IPS DF 6.9 (cell line): ENCODE measurements at regions not wholly inside any gene's neighbourhood (a gene's known extent, or its start where the extent isn't known, plus 50 kb on each side); places are given as distances from the start of the nearest gene placed in this dataset.

Experiments used
- DNase-seq: peaks from one replicate; pipeline ENCODE4 v3.0.0-alpha.2; 2013; ENCODE audit warnings: low read depth, low spot score
- H3K27ac ChIP-seq: one replicate; pipeline ENCODE4 v1.5.1; 2013; ENCODE audit warnings: low read length, control low read depth
- H3K27me3 ChIP-seq: 2 replicates; pipeline ENCODE4 v1.6.1; 2013; ENCODE audit warnings: mild to moderate bottlenecking, low read length; ENCODE audit not compliant: control insufficient read depth, insufficient read depth
- H3K36me3 ChIP-seq: 2 replicates; pipeline ENCODE4 v1.6.1; 2013; ENCODE audit warnings: low read length; ENCODE audit not compliant: control insufficient read depth, insufficient read depth
- H3K4me1 ChIP-seq: 2 replicates; pipeline ENCODE4 v1.6.1; 2013; ENCODE audit warnings: low read length; ENCODE audit not compliant: control insufficient read depth, insufficient read depth
- H3K4me3 ChIP-seq: 2 replicates; pipeline ENCODE4 v1.5.1; 2013; ENCODE audit warnings: mild to moderate bottlenecking, low read length
- H3K9me3 ChIP-seq: 2 replicates; pipeline ENCODE4 v1.6.1; 2013; ENCODE audit warnings: low read length, inconsistent platforms; ENCODE audit not compliant: control insufficient read depth, insufficient read depth
- WGBS: extraction: QIAGEN DNeasy Blood & Tissue Kit; methylation state at CpG from one replicate; pipeline ENCODE4 v1.1.7; 2013; ENCODE audit warnings: mixed read lengths, missing lambda C conversion rate; ENCODE audit not compliant: insufficient read length, insufficient coverage; 5-methylcytosine and 5-hydroxymethylcytosine counted together

DNA sequence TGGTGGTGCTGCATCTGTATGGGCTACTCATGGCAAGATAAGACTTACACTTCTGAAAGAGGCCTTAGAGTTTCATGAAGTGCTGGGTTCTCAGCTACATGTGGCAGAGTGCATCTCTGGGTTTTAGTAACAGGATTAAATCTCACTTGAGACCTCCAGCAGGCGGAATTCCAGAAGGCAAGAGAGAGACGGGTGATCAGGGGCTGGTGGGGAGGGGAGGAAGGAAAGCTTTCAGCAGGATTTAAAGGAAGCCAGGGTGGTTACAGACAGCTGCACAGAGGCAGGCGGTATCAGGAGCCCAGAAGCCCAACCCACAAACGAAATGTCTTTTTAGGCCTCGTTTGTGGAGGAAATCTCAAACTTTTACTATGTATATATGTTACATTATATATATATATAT lies 56.2 kb upstream of the CD82 start:
- H3K4me1 ChIP-seq = no peaks in the 10 kb centered on the region
- H3K9me3 ChIP-seq = no peaks in the 10 kb centered on the region
- H3K4me3 ChIP-seq = no peak overlapping the region
- no peaks in the 10 kb centered on the region for H3K36me3 ChIP-seq
- WGBS = no CpG with 5 or more reads among the region's 5 CpGs
- H3K27ac ChIP-seq = no peak overlapping the region
- no peaks in the 10 kb centered on the region for H3K27me3 ChIP-seq
- DNase-seq = no peak

DNA sequence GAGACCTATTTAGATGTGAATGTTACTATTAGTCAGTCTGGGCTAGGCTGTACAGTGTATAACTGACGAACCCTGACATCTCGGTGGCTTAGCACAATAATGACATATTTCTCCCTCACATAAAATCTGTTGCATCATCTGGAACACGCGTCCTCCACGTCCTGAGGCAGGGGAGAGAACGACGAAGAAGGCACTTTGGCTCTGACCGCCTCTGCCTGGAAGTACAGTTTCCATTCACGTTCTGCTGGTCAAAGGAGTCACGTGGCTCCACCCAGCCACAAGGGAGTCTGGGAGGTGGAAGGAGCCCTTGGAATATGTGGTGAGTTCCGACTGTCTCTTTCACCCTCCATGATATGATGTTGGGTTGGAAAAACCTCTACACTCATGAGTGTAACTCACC lies 55.1 kb upstream of the CD82 start:
- Histone ChIP-seq H3K27ac (no peak overlapping the region), H3K36me3 (no peaks in the 10 kb centered on the region), H3K9me3 (no peaks in the 10 kb centered on the region), H3K4me3 (no peak overlapping the region), H3K4me1 (no peaks in the 10 kb centered on the region), H3K27me3 (no peaks in the 10 kb centered on the region)
- WGBS = no CpG with 5 or more reads among the region's 11 CpGs
- no peak for DNase-seq

DNA sequence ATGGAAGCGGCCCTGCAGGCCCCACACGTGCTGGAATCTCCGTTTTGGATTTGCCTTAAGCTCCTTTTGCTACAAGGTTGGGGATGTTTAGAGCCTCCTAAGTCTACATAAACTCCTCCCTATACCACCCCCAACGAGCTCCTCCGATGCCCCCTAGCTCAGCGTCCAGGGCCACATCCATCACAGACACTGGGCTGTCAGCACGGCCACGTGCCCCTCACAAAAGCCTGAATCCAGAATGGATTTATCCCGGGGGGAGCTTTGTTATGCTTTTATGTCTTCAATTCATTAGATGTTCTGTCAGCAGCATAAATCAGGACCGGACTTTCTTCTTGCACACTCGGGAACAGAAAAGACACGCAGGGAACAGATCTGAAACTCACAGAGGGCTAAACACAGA lies 52.6 kb upstream of the CD82 start:
- Histone ChIP-seq H3K9me3 (no peaks in the 10 kb centered on the region), H3K4me3 (no peak overlapping the region), H3K4me1 (no peaks in the 10 kb centered on the region), H3K36me3 (no peaks in the 10 kb centered on the region), H3K27ac (no peak overlapping the region), H3K27me3 (no peaks in the 10 kb centered on the region)
- no CpG with 5 or more reads among the region's 12 CpGs for WGBS
- DNase-seq = no peak

DNA sequence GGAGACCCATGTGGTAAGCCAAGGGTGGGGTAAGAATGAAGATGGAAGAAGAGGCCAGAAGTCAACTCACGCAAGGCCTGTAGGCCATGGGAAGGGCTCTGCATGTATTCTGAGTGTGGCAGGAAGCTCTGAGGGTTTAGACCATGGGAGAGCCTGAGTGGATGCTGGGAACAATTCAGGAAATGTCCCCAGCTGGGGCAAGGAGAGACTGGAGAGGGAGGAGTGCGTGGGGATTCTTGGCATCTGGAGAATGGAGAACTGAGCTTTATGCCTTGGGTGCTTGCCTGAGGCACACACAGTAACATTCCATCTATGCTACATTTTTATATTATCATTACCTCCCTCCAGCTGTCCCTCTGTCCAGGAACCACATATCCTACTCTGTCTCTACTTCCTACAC lies 50.4 kb upstream of the CD82 start:
- no peaks in the 10 kb centered on the region for H3K36me3 ChIP-seq
- no CpG with 5 or more reads among the region's 2 CpGs for WGBS
- H3K27ac ChIP-seq = no peak overlapping the region
- no peaks in the 10 kb centered on the region for H3K27me3 ChIP-seq
- DNase-seq = no peak
- H3K4me3 ChIP-seq = no peak overlapping the region
- H3K9me3 ChIP-seq = no peaks in the 10 kb centered on the region
- no peaks in the 10 kb centered on the region for H3K4me1 ChIP-seq
